GM12878 (cell line): ENCODE measurements at regions not wholly inside any gene's neighbourhood (a gene's known extent, or its start where the extent isn't known, plus 50 kb on each side); places are given as distances from the start of the nearest gene placed in this dataset.

Source experiments
- ATAC-seq: fragments of 200-7000 bp; cut with Tn5 transposase; 3 replicates; pipeline ENCODE4 v1.9.1; 2020; ENCODE audit warnings: mild to moderate bottlenecking, moderate library complexity
- BruUV-seq: library from RNA; stranded (reverse); fragments of 400-500 nt; replicated peaks from 2 replicates; lab custom pipeline; 2021; lab: Mats Ljungman, UMichigan
- CTCF ChIA-PET: fragments of 300-600 bp; sonication (Branson Sonifier 250); formaldehyde crosslinking; extraction: SDS; loops from one replicate; lab custom pipeline; 2021; ENCODE audit warnings: inconsistent platforms; lab: Yijun Ruan, JAX
- POLR2A ChIA-PET: fragments of 350-600 bp; formaldehyde crosslinking; extraction: SDS; loops from one replicate; lab custom pipeline; 2021; ENCODE audit warnings: inconsistent platforms; lab: Charles Lee
- RAD21 ChIA-PET: fragments of 300-600 bp; sonication (Branson Sonifier 250); formaldehyde crosslinking; loops from one replicate; lab custom pipeline; 2023; ENCODE audit warnings: antibody characterized with exemption; ENCODE audit not compliant: unreplicated experiment; lab: Charles Lee
- SMC1A ChIA-PET: fragments of 300-600 bp; sonication (Branson Sonifier 250); formaldehyde crosslinking; loops from one replicate; lab custom pipeline; 2023; ENCODE audit not compliant: unreplicated experiment, uncharacterized antibody; lab: Charles Lee
- DNase-seq: peaks from one replicate; pipeline ENCODE4 v3.0.0-alpha.2; 2011; ENCODE audit warnings: low read depth, low spot score
- FAIRE-seq: peaks from 3 replicates; lab custom pipeline; 2011; peaks lifted over from hg19 to GRCh38; lab: Jason Lieb, UNC
- H2AFZ ChIP-seq: 2 replicates; pipeline ENCODE4 v1.6.0; 2011; ENCODE audit warnings: low read depth, low read length, control low read depth; ENCODE audit not compliant: control insufficient read depth
- H3K27ac ChIP-seq: 2 replicates; pipeline ENCODE4 v1.5.1; 2011; ENCODE audit warnings: control low read depth; ENCODE audit not compliant: control insufficient read depth, insufficient read depth
- H3K27me3 ChIP-seq, 2 experiments: replicated peaks in 1 of 2; 2 replicates each; pipeline versions ENCODE4 v1.6.0 to v1.6.1; 2011; ENCODE audit warnings: low read length in 1 of 2; ENCODE audit not compliant: control insufficient read depth in 2 of 2, insufficient read depth in 2 of 2
- H3K36me3 ChIP-seq, 2 experiments: 2 replicates each; pipeline ENCODE4 v1.5.1; 2011; ENCODE audit warnings: low read length in 1 of 2; ENCODE audit not compliant: control insufficient read depth in 2 of 2, insufficient read depth in 2 of 2
- H3K4me1 ChIP-seq: 2 replicates; pipeline ENCODE4 v1.6.1; 2011; ENCODE audit warnings: mild to moderate bottlenecking, low read length, moderate library complexity, mixed read lengths; ENCODE audit not compliant: control insufficient read depth, insufficient read depth
- H3K4me2 ChIP-seq: 2 replicates; pipeline ENCODE4 v1.6.0; 2011; ENCODE audit warnings: control low read depth; ENCODE audit not compliant: control insufficient read depth, insufficient read depth
- H3K4me3 ChIP-seq: fragments of 200-600 bp; sonication (generic); 2 replicates; pipeline ENCODE4 v1.5.1; 2016
- H3K79me2 ChIP-seq: 2 replicates; pipeline ENCODE4 v1.6.0; 2011; ENCODE audit warnings: low read length; ENCODE audit not compliant: control insufficient read depth, insufficient read depth
- H3K9ac ChIP-seq: 2 replicates; pipeline ENCODE4 v1.8.0; 2011; ENCODE audit warnings: low read length, control low read depth, mixed read lengths; ENCODE audit not compliant: control insufficient read depth, insufficient read depth
- H3K9me3 ChIP-seq: replicated peaks from 3 replicates; pipeline ENCODE4 v1.5.1; 2011; ENCODE audit warnings: mild to moderate bottlenecking, low read length; ENCODE audit not compliant: control insufficient read depth, insufficient read depth
- H4K20me1 ChIP-seq: 2 replicates; pipeline ENCODE4 v1.6.0; 2011; ENCODE audit not compliant: control insufficient read depth, insufficient read depth
- BACH1 ChIP-seq: fragments of 450-650 bp; IDR thresholded peaks from 2 replicates; pipeline ENCODE4 v1.6.1; 2017; ENCODE audit warnings: mild to moderate bottlenecking, borderline replicate concordance
- GABPA ChIP-seq: IDR thresholded peaks from 2 replicates; pipeline ENCODE4 v1.6.1; 2014; ENCODE audit warnings: antibody characterized with exemption, low read depth, mild to moderate bottlenecking, inconsistent platforms
- HCFC1 ChIP-seq: fragments of 150-350 bp; IDR thresholded peaks from 2 replicates; pipeline ENCODE4 v1.6.1; 2014; ENCODE audit warnings: low read length
- NR2C2 ChIP-seq: IDR thresholded peaks from 2 replicates; pipeline ENCODE4 v1.6.1; 2011; ENCODE audit warnings: borderline replicate concordance, low read depth; ENCODE audit not compliant: control insufficient read depth, insufficient read length
- SREBF1 ChIP-seq: IDR thresholded peaks from 2 replicates; pipeline ENCODE4 v1.6.1; 2012; ENCODE audit warnings: mild to moderate bottlenecking, low read length
- TAF1 ChIP-seq: IDR thresholded peaks from 2 replicates; pipeline ENCODE4 v1.6.1; 2011; ENCODE audit warnings: mild to moderate bottlenecking, low read depth, low read length, borderline replicate concordance
- ZNF207 ChIP-seq: fragments of 450-650 bp; IDR thresholded peaks from 2 replicates; pipeline ENCODE4 v1.6.1; 2014; ENCODE audit warnings: antibody characterized with exemption, mild to moderate bottlenecking, borderline replicate concordance
- ZNF274 ChIP-seq: IDR thresholded peaks from one replicate; pipeline ENCODE4 v1.8.0; 2011; ENCODE audit not compliant: insufficient read length, insufficient read depth
- ZNF384 ChIP-seq: IDR thresholded peaks from 2 replicates; pipeline ENCODE4 v1.6.1; 2012; ENCODE audit warnings: low read depth, mild to moderate bottlenecking, low read length, improper control_type of control experiment, borderline replicate concordance
- ZZZ3 ChIP-seq: IDR thresholded peaks from 2 replicates; pipeline ENCODE4 v1.6.1; 2011; ENCODE audit warnings: low read depth; ENCODE audit not compliant: control insufficient read depth, insufficient read length
- WGBS: methylation state at CpG from one replicate; pipeline ENCODE4 v1.1.6; 2016; ENCODE audit warnings: low lambda C conversion rate; ENCODE audit not compliant: insufficient replicate concordance, insufficient coverage; ENCODE audit errors: missing lambda C conversion rate; 5-methylcytosine and 5-hydroxymethylcytosine counted together
- in situ Hi-C: fragments of 300-500 bp; cut with MboI; formaldehyde crosslinking; loops from 9 replicates; pipeline ENCODE4 v1.14.3; 2018; ENCODE audit warnings: mixed read lengths
- intact Hi-C: fragments of 100-400 bp; cut with micrococcal nuclease; formaldehyde crosslinking; loops from one replicate; pipeline ENCODE4 v1.14.2; 2022; ENCODE audit not compliant: unreplicated experiment
- TF ChIP-seq, protein P1 (sequence below): fragments of 450-650 bp; IDR thresholded peaks from 2 replicates; pipeline ENCODE4 v1.6.1; 2018; ENCODE audit warnings: mild to moderate bottlenecking, low read depth, moderate library complexity; ENCODE audit not compliant: partially characterized antibody
- TF ChIP-seq, protein P2 (sequence below): fragments of 450-650 bp; IDR thresholded peaks from 2 replicates; pipeline ENCODE4 v1.6.1; 2016; ENCODE audit warnings: mild to moderate bottlenecking
- TF ChIP-seq, protein P3 (sequence below): IDR thresholded peaks from 2 replicates; pipeline ENCODE4 v1.6.1; 2011; ENCODE audit warnings: borderline replicate concordance, low read depth, mild to moderate bottlenecking, moderate library complexity, mixed read lengths, low read length; ENCODE audit not compliant: insufficient read depth; ENCODE audit errors: extremely low read length
- TF ChIP-seq, protein P4 (sequence below): IDR thresholded peaks from 2 replicates; pipeline ENCODE4 v1.6.1; 2011; ENCODE audit warnings: low read depth, mild to moderate bottlenecking, low read length, moderate library complexity, borderline replicate concordance; ENCODE audit errors: extremely low read depth

DNA sequence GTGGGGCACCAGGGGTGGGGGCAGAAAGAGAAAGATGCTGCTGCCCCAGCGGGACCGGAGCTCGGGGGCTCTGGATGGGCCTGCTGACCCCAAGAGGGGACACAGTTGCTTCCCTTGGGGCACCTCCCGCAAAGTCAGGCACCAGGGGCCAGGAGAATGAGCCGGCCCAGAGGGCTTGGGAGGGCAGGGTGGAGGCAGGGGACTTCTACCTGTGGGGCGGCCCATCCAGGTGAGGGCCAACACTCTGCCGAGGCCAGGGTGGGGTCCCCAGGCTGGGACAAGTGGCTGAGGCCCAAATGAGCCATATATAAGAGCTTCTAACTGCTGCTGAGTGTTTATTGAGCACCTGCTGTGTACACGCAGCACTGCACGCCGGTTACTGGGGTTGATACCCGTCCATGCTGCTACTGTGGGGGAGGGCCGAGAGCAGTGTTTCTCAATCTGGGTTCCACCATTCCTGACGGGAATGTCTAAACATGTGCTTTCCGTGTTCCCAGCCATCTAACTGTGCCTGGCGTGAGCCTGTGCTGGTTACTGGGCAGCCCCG is 211.7 kb upstream of the GSE1 start:
- DNase-seq = no peak

More for the DNA sequence above, 211.7 kb upstream of the GSE1 start:
- ChIA-PET POLR2A (no interaction called here), CTCF (interaction anchor here (1.2 kb wide), 1 partner anchor 32 kb away, joined by 3 read pairs; no protein-coding TSS in a partner anchor), RAD21 (no interaction called here)
- ATAC-seq = no peak
- no TSS peak for BruUV-seq
- Histone ChIP-seq H3K4me3 (no peak overlapping the region), H3K79me2 (no peaks in the 10 kb centered on the region), H3K36me3 (no peaks in the 10 kb centered on the region), H2AFZ (no peak overlapping the region), H3K9me3 (no peaks in the 10 kb centered on the region), H3K27ac (no peak overlapping the region), H3K9ac (no peak overlapping the region)
- FAIRE-seq = no peak
- in situ Hi-C loops (no loop called here), intact Hi-C loops (no loop called here)
- WGBS = 65% methylated on average over 15 of the region's 16 CpGs
- no peak for TF ChIP-seq SREBF1
- TF ChIP-seq TAF1 = no peak
- no peak for TF ChIP-seq NR2C2
- TF ChIP-seq, protein P1, sequence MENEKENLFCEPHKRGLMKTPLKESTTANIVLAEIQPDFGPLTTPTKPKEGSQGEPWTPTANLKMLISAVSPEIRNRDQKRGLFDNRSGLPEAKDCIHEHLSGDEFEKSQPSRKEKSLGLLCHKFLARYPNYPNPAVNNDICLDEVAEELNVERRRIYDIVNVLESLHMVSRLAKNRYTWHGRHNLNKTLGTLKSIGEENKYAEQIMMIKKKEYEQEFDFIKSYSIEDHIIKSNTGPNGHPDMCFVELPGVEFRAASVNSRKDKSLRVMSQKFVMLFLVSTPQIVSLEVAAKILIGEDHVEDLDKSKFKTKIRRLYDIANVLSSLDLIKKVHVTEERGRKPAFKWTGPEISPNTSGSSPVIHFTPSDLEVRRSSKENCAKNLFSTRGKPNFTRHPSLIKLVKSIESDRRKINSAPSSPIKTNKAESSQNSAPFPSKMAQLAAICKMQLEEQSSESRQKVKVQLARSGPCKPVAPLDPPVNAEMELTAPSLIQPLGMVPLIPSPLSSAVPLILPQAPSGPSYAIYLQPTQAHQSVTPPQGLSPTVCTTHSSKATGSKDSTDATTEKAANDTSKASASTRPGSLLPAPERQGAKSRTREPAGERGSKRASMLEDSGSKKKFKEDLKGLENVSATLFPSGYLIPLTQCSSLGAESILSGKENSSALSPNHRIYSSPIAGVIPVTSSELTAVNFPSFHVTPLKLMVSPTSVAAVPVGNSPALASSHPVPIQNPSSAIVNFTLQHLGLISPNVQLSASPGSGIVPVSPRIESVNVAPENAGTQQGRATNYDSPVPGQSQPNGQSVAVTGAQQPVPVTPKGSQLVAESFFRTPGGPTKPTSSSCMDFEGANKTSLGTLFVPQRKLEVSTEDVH = no peak
- TF ChIP-seq ZZZ3 = no peak
- TF ChIP-seq, protein P2, sequence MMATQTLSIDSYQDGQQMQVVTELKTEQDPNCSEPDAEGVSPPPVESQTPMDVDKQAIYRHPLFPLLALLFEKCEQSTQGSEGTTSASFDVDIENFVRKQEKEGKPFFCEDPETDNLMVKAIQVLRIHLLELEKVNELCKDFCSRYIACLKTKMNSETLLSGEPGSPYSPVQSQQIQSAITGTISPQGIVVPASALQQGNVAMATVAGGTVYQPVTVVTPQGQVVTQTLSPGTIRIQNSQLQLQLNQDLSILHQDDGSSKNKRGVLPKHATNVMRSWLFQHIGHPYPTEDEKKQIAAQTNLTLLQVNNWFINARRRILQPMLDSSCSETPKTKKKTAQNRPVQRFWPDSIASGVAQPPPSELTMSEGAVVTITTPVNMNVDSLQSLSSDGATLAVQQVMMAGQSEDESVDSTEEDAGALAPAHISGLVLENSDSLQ = no peak
- no peak for TF ChIP-seq ZNF207
- TF ChIP-seq GABPA = no peak
- TF ChIP-seq ZNF274 = no peak
- no peak for TF ChIP-seq BACH1
- TF ChIP-seq ZNF384 = no peak
- TF ChIP-seq HCFC1 = no peak
- TF ChIP-seq, protein P3, sequence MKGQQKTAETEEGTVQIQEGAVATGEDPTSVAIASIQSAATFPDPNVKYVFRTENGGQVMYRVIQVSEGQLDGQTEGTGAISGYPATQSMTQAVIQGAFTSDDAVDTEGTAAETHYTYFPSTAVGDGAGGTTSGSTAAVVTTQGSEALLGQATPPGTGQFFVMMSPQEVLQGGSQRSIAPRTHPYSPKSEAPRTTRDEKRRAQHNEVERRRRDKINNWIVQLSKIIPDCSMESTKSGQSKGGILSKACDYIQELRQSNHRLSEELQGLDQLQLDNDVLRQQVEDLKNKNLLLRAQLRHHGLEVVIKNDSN = no peak
- TF ChIP-seq, protein P4, sequence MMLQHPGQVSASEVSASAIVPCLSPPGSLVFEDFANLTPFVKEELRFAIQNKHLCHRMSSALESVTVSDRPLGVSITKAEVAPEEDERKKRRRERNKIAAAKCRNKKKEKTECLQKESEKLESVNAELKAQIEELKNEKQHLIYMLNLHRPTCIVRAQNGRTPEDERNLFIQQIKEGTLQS = no peak
- TF ChIP-seq, all 136 proteins: peak for 0
- no peak overlapping the region for H3K4me2 ChIP-seq
- SMC1A ChIA-PET = no interaction called here
- no peaks in the 10 kb centered on the region for H3K4me1 ChIP-seq
- peaks cover 0 to 2% of the 10 kb centered on the region in 2 experiments; a peak in 2 of 4 replicates for H3K27me3 ChIP-seq
- H4K20me1 ChIP-seq = no peaks in the 10 kb centered on the region
